ENCODE measurements at regions not wholly inside any gene's neighbourhood (a gene's known extent, or its start where the extent isn't known, plus 50 kb on each side); places are given as distances from the start of the nearest gene placed in this dataset.

DNA sequence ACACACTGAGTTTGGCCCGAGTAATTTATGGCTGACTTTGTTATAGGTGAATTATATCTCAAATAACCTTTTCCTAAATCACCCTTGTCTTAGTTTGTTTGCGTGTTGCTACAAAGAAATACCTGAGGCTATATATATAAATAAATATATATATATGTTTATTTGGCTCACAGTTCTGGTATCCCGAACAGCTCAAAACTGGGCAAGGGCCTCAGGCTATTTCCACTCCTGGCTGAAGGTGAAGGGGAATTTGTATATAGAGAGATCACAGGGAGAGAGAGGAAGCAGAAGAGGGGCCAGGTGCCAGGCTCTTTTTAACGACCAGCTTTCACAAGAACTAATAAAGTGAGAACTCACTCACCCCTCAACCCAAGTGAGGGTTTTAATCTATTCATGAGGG lies 159.9 kb upstream of the STARD13 start:
- Histone ChIP-seq H2AFZ (no peak overlapping the region), H3K27me3 (ENCODE audit: control insufficient read depth, insufficient read depth, low read length) (no peaks in the 10 kb centered on the region), H3K9me3 (ENCODE audit: control insufficient read depth, low read length) (no peaks in the 10 kb centered on the region), H3K36me3 (ENCODE audit: control insufficient read depth, insufficient read depth, low read length) (no peaks in the 10 kb centered on the region), H3K9ac (no peak overlapping the region), H3K4me1 (no peaks in the 10 kb centered on the region), H3K79me2 (no peaks in the 10 kb centered on the region), H3K4me3 (ENCODE audit: low read depth, low read length) (no peak overlapping the region), H3K27ac (no peak overlapping the region), H3K4me2 (ENCODE audit: low read length) (no peak overlapping the region)
- TF ChIP-seq, protein P1, sequence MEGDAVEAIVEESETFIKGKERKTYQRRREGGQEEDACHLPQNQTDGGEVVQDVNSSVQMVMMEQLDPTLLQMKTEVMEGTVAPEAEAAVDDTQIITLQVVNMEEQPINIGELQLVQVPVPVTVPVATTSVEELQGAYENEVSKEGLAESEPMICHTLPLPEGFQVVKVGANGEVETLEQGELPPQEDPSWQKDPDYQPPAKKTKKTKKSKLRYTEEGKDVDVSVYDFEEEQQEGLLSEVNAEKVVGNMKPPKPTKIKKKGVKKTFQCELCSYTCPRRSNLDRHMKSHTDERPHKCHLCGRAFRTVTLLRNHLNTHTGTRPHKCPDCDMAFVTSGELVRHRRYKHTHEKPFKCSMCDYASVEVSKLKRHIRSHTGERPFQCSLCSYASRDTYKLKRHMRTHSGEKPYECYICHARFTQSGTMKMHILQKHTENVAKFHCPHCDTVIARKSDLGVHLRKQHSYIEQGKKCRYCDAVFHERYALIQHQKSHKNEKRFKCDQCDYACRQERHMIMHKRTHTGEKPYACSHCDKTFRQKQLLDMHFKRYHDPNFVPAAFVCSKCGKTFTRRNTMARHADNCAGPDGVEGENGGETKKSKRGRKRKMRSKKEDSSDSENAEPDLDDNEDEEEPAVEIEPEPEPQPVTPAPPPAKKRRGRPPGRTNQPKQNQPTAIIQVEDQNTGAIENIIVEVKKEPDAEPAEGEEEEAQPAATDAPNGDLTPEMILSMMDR (IDR thresholded peaks at IDR 0.05): no peak

DNA sequence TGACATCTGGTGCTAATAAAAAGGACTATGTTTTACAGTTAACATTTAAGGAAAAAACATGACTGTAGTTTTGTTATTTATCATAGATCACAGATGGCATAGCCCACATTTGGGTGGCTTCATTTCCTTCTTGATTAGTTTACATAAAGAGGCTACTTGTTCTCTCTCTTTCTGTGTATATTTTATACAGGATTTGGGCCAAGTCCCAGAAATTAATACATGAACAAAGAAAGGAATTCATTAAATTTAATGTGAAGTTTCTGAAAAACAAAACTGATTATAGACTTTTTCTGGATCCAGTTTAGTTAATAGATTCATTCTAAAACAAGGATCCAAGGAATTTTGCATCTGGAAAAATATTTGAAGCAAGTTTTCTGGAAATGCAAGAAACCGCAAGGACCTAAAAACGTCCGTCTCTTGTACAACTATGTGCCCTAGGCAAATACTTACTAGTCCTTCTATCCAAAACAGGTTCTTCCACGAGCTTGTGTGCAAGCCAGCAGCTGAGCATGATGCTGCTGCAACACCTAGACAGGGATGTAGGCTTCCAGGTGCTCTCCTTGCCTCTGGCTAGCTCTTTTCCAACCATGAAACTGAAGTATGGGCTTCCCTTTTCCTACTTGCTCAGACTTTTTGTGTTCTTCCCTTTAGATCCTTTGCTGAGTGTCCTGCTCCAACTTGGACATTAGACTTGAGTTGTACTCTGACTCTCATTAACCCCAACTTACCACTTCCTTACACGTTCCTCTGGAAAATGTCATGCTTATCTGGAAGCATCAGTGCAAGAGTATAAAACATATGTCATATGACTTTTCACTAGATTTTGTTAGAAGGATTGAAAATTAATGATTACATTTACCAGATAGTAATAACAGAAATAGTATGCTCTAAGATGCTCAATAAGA lies 161.5 kb upstream of the STARD13 start:
- no peak overlapping the region for H3K9ac ChIP-seq
- no peak overlapping the region for H3K4me2 ChIP-seq (ENCODE audit: low read length)
- no peak overlapping the region for H3K27ac ChIP-seq
- no peaks in the 10 kb centered on the region for H3K9me3 ChIP-seq (ENCODE audit: control insufficient read depth, low read length)
- H3K36me3 ChIP-seq (ENCODE audit: control insufficient read depth, insufficient read depth, low read length): no peaks in the 10 kb centered on the region
- H3K4me1 ChIP-seq: no peaks in the 10 kb centered on the region
- H3K27me3 ChIP-seq (ENCODE audit: control insufficient read depth, insufficient read depth, low read length): no peaks in the 10 kb centered on the region
- TF ChIP-seq, protein P1 (IDR thresholded peaks at IDR 0.05): no peak
- no peak overlapping the region for H2AFZ ChIP-seq
- H3K4me3 ChIP-seq (ENCODE audit: low read depth, low read length): no peak overlapping the region
- no peaks in the 10 kb centered on the region for H3K79me2 ChIP-seq

DNA sequence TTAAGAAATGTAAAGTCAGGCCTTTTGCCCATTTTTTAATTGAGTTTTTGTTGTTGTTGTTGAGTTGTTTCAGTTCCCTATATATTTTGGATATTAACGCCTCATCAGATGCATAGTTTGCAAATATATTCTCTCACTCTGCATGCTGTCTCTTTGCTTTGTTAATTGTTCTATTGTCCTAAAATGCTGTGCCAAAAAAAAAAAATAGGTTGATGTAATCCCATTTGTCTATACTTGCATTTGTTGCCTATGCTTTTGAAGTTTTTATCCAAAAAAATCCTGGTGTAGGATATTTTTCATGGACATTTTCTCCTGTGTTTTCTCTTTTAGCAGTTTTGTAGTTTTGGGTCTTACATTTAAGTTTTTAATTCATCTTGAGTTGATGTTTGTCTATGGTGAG lies 163.3 kb upstream of the STARD13 start:
- TF ChIP-seq, protein P1 (IDR thresholded peaks at IDR 0.05): no peak
- H3K9ac ChIP-seq: no peak overlapping the region
- H3K4me3 ChIP-seq (ENCODE audit: low read depth, low read length): no peak overlapping the region
- H3K36me3 ChIP-seq (ENCODE audit: control insufficient read depth, insufficient read depth, low read length): no peaks in the 10 kb centered on the region
- H3K79me2 ChIP-seq: no peaks in the 10 kb centered on the region
- no peaks in the 10 kb centered on the region for H3K4me1 ChIP-seq
- no peak overlapping the region for H3K4me2 ChIP-seq (ENCODE audit: low read length)
- H3K27ac ChIP-seq: no peak overlapping the region
- H3K9me3 ChIP-seq (ENCODE audit: control insufficient read depth, low read length): no peaks in the 10 kb centered on the region
- H3K27me3 ChIP-seq (ENCODE audit: control insufficient read depth, insufficient read depth, low read length): no peaks in the 10 kb centered on the region
- no peak overlapping the region for H2AFZ ChIP-seq

DNA sequence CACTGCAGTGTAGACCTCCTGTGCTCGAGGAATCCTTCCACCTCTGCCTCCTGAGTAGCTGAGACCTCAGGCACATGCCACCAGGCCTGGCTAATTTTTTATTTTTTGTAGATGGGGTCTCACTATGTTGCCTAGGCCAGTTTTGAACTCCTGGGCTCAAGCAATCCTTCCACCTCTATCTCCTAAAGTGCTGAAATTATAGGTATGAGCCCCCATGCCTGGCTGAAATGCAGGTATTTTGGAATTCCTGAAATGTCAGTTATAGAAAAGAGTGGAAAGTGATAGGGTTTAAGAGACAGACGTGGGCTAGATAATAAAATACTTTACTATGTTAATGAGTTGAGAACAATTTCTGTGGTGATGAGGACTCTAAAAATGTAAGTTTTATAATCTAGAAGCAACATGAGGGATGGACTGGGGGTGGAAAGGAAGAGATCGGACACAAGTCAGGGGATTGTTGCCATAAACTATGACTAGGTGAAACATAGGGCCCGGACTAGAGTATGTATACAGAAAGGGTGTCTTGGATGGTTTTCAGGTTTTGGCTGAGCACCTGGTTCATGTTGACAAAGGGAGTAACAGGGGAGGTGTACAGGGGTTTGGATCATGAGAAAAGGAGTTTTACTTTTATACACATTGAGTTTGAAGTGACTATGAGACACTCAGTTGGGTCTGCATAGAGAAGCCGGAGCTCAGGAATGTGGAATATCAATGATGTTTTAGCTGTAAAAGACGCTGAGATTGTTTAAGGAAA lies 165.6 kb upstream of the STARD13 start:
- no peaks in the 10 kb centered on the region for H3K27me3 ChIP-seq (ENCODE audit: control insufficient read depth, insufficient read depth, low read length)
- no peak overlapping the region for H3K4me3 ChIP-seq (ENCODE audit: low read depth, low read length)
- H3K36me3 ChIP-seq (ENCODE audit: control insufficient read depth, insufficient read depth, low read length): no peaks in the 10 kb centered on the region
- H3K9ac ChIP-seq: no peak overlapping the region
- H3K9me3 ChIP-seq (ENCODE audit: control insufficient read depth, low read length): no peaks in the 10 kb centered on the region
- H3K4me2 ChIP-seq (ENCODE audit: low read length): no peak overlapping the region
- H2AFZ ChIP-seq: no peak overlapping the region
- H3K4me1 ChIP-seq: no peaks in the 10 kb centered on the region
- TF ChIP-seq, protein P1 (IDR thresholded peaks at IDR 0.05): no peak
- no peaks in the 10 kb centered on the region for H3K79me2 ChIP-seq
- H3K27ac ChIP-seq: no peak overlapping the region

All from parathyroid adenoma (tissue), 2 donors.